ENCODE measurements at regions not wholly inside any gene's neighbourhood (a gene's known extent, or its start where the extent isn't known, plus 50 kb on each side); places are given as distances from the start of the nearest gene placed in this dataset.

- Histone ChIP-seq H3K36me3 (no peaks in the 10 kb centered on the region), H3K27me3 (no peaks in the 10 kb centered on the region), H3K4me1 (peaks cover 0 to 3% of the 10 kb centered on the region in 2 donors), H3K9me3 (peaks cover 0 to 8% of the 10 kb centered on the region in 2 donors), H3K4me3 (no peak overlapping the region), H3K27ac (no peak overlapping the region)
- DNase-seq (ENCODE audit: low spot score in 2 of 2), result no peak
- intact Hi-C loops (cut with DNase I), result no loop called here
- TF ChIP-seq, protein P1, sequence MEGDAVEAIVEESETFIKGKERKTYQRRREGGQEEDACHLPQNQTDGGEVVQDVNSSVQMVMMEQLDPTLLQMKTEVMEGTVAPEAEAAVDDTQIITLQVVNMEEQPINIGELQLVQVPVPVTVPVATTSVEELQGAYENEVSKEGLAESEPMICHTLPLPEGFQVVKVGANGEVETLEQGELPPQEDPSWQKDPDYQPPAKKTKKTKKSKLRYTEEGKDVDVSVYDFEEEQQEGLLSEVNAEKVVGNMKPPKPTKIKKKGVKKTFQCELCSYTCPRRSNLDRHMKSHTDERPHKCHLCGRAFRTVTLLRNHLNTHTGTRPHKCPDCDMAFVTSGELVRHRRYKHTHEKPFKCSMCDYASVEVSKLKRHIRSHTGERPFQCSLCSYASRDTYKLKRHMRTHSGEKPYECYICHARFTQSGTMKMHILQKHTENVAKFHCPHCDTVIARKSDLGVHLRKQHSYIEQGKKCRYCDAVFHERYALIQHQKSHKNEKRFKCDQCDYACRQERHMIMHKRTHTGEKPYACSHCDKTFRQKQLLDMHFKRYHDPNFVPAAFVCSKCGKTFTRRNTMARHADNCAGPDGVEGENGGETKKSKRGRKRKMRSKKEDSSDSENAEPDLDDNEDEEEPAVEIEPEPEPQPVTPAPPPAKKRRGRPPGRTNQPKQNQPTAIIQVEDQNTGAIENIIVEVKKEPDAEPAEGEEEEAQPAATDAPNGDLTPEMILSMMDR (IDR thresholded peaks at IDR 0.05), result no peak
Observed at GRCh38 chr1:244269169-244269568, 182.5 kb downstream of the ADSS2 start.

- TF ChIP-seq, protein P1 (IDR thresholded peaks at IDR 0.05), result no peak
- H3K36me3 ChIP-seq, result no peaks in the 10 kb centered on the region
- intact Hi-C loops (cut with DNase I), result loop anchor here (5.0 kb wide), 4 partner anchors 224 to 564 kb away; no protein-coding TSS in a partner anchor
- no peak overlapping the region for H3K4me3 ChIP-seq
- no peaks in the 10 kb centered on the region for H3K27me3 ChIP-seq
- H3K9me3 ChIP-seq, result peaks cover 0 to 8% of the 10 kb centered on the region in 2 donors
- DNase-seq (ENCODE audit: low spot score in 2 of 2), result no peak
- H3K4me1 ChIP-seq, result peaks cover 0 to 3% of the 10 kb centered on the region in 2 donors
- no peak overlapping the region for H3K27ac ChIP-seq
Observed at GRCh38 chr1:244271004-244271403, 180.7 kb downstream of the ADSS2 start.

DNA sequence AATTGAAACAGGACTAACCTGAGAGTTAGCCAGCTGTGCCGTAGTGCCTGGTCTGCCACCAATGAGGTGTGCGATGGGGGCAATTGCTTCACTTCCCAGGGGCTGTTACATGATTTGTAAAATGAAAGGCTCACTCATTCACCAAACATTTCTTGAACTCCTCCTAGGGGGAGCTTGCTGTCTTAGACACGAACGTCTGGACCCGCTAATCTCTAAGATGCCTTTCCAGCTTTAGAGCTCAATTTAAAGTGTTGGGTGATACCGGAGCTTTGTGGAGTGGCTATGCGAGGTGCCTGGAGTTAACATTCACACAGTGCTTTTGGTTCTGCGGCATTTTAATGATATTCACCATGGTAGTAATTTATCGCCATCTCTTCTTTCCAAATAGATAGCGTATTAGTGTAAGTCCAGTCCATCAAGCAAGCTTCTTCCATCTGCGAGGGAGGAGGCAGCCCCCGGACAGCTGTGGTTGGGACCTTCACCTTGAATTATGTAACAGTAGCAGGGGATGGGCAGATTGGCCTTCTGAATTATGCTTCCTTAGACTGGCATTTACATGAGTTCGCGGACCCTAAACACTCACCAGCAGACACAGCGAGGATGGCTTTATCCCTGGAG, 179.9 kb downstream of the ADSS2 start:
- Histone ChIP-seq H3K27ac (no peak overlapping the region), H3K4me1 (peaks cover 0 to 3% of the 10 kb centered on the region in 2 donors), H3K36me3 (no peaks in the 10 kb centered on the region), H3K27me3 (no peaks in the 10 kb centered on the region), H3K4me3 (no peak overlapping the region), H3K9me3 (peaks cover 0 to 8% of the 10 kb centered on the region in 2 donors)
- DNase-seq (ENCODE audit: low spot score in 2 of 2), result no peak
- intact Hi-C loops (cut with DNase I), result loop anchor here (5.0 kb wide), 4 partner anchors 224 to 564 kb away; no protein-coding TSS in a partner anchor
- TF ChIP-seq, protein P1 (IDR thresholded peaks at IDR 0.05), result no peak

- DNase-seq (ENCODE audit: low spot score in 2 of 2), result peak in 1 of 2 donors; percentile 81
Observed at GRCh38 chr1:244272471-244273261, 179.0 kb downstream of the ADSS2 start.

DNA sequence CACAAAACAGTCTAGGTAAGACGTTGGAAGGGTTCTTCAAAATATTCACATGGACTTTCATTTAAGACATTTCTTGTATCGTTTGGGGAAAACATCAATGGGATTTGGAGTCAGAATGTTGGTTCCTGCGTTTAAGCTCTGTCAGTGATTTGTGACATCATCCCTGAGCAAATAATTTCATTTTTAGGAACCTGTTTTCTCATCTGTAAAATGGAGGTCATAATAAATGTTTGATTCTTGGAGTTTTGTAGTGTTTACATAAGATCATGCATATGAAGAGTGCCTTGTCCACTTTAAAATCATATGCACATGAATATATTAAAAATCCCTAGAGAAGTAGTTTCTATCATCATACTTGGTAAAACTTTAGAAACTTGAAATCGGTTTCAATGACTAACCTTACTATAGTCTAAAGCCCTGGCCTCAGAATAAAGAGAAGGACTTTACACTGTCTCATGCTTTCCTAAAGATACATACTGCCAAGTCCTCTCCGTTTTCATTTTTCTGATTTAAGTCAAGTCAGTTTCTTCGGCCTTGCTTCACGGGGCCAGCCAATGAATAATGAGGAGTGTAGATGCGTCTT, 178.4 kb downstream of the ADSS2 start:
- peaks cover 0 to 3% of the 10 kb centered on the region in 2 donors for H3K4me1 ChIP-seq
- TF ChIP-seq, protein P1 (IDR thresholded peaks at IDR 0.05), result no peak
- peak overlapping the region in 1 of 2 donors; percentile 46 for H3K27ac ChIP-seq
- H3K36me3 ChIP-seq, result no peaks in the 10 kb centered on the region
- H3K4me3 ChIP-seq, result peak overlapping the region in 1 of 2 donors; percentile 2
- no peaks in the 10 kb centered on the region for H3K27me3 ChIP-seq
- intact Hi-C loops (cut with DNase I), result loop anchor here (1.0 to 5.0 kb wide), 5 partner anchors 226 to 929 kb away; no protein-coding TSS in a partner anchor
- H3K9me3 ChIP-seq, result peaks cover 0 to 8% of the 10 kb centered on the region in 2 donors
- no peak for DNase-seq (ENCODE audit: low spot score in 2 of 2)

More at GRCh38 chr1:244272471-244273261, 179.0 kb downstream of the ADSS2 start:
- TF ChIP-seq, protein P1 (IDR thresholded peaks at IDR 0.05), result peak; percentile 87 to 93 (median 91)
- no peak overlapping the region for H3K4me3 ChIP-seq
- H3K36me3 ChIP-seq, result no peaks in the 10 kb centered on the region
- H3K27ac ChIP-seq, result peak overlapping the region; percentile 3 to 54
- intact Hi-C loops (cut with DNase I), result loop anchor here (1.0 to 5.0 kb wide), 5 partner anchors 225 to 928 kb away; no protein-coding TSS in a partner anchor
- H3K27me3 ChIP-seq, result no peaks in the 10 kb centered on the region
- H3K4me1 ChIP-seq, result peaks cover 0 to 3% of the 10 kb centered on the region in 2 donors
- H3K9me3 ChIP-seq, result peaks cover 0 to 8% of the 10 kb centered on the region in 2 donors
